Kidney tubule cell (primary cell): ENCODE measurements at regions not wholly inside any gene's neighbourhood (a gene's known extent, or its start where the extent isn't known, plus 50 kb on each side); places are given as distances from the start of the nearest gene placed in this dataset.
"Not testable (repeated sequence)": the region's sequence is repeated elsewhere in the genome, so short reads cannot be mapped to it uniquely, and the experiment has no call there.

Source experiments
- DNase-seq: peaks from one replicate; pipeline ENCODE4 v3.0.0-alpha.2; 2018; ENCODE audit warnings: low spot score

DNA sequence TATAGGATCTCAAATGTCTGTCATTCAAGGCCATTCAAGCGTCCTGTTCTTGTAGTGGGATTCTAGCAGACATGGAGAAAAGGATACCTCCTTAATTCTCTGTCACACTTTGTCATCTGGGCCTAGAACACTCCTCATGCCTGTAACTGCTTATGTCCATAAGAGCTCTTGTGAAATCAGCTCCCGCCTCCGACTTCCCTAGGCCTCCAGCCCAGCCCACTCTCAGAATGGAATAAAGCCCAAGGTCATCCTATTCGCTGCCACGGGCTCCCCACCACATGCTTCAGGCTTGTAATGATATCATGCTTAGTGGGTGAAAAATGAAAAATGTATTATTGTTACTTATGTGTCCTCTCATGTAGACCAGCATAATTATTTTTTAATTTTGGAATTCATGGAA lies 632.5 kb downstream of the ISL1 start:
- no peak for DNase-seq

DNA sequence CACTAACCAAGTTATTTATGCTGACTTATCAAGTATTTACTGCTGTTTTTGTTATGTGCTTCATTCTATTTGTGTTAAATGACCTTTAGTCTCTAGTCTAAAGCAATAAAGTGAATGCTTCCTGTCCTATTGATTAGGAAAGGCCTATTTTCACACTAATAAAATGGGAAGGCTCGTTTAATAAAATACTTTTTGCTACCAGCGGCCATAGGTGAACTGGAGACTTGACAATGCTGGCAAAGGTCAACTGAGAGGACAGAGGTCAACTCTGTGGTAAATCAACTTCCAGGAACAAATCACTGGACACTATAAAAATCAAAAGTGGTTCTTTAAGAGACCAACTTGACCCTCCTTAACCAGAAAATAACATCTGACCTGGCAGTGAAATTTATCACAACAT lies 634.3 kb downstream of the ISL1 start:
- no peak for DNase-seq

DNA sequence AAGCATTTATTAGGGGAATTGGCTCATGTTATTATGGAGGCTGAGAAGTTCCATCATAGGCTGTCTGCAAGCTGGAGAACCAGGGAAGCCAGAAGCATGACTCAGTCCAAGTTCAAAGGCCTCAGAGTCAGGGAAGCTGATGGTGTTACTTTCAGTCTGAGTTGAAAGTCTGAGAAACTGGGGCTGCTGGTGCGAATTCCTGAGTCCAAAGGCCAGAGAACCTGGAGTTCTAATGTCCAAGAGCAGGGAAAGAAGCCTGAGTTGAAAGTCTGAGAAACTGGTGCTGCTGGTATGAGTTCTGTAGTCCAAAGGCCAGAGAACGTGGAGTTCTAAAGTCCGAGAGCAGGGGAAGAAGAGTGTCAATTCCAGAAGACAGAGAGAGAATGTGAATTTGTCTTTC lies 641.1 kb downstream of the ISL1 start:
- peak; percentile 47 for DNase-seq

DNA sequence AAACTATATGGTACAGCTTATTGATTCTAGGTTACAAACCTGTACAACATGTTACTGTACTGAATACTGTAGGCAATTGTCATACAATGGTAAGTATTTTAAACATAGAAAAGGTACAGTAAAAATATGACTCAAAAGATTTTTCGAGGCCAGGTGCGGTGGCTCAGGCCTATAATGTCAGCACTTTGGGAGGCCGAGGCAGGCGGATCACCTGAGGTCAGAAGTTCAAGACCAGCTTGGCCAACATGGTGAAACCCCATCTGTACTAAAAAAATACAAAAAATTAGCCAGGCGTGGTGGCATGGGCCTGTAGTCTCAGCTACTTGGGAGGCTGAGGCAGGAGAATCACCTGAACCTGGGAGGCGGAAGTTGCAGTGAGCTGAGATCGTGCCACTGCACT lies 646.6 kb downstream of the ISL1 start:
- DNase-seq, result not testable (repeated sequence)

DNA sequence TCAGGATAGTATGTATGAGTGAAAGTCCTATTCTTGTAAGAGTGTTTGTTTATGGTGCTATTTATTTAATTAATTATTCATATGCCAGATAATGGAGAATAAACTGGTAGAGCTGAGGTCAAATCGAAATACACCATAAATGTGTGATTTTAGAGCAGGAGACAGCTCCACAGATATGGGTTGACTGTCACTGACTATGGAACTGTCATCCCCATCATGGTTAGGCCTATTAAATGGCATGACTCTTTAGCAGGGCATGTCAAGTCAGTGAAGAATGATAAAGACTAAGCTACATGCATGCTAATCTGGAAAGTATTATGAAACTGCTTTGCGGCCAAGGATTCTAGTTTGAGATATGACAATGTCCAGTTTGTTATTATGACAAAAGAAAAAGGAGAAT lies 658.6 kb downstream of the ISL1 start:
- no peak for DNase-seq

DNA sequence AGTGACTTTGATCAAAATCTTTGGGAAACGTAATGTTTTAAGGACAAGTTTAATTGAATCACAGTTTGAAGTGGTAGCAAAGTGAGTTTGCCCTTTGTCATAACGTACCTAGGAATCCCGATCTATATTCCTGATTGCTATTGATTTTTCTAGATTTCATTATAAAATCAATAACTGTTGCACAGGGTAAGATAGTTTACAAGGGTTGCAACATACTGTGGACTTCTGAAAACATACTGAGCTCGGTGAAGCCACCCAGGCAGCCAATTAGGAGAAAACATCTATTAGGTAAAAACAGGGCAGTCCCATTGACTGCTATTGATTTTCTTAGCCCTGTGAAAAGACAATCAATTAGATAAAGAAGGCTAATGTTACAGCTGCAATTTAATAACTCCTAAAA lies 659.9 kb downstream of the ISL1 start:
- DNase-seq, result no peak

DNA sequence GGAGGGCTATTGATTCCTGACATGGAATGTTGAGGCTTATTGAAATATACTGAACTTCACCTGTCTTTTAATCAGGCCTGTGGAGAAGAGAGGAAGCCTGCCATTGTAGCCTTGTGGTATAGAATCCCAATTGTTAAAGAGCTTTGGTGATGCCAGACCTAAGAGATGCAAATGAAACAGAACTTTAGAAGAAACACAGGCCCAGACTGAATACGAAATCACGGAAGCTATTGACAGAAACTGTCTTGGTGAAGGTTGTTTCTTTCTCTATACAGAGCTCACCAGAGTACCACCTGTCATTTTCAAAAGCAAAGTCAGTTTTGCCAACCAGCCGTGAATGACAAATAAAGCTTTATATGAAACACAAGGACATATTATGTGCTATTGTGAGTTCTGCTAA lies 660.3 kb downstream of the ISL1 start:
- no peak for DNase-seq

DNA sequence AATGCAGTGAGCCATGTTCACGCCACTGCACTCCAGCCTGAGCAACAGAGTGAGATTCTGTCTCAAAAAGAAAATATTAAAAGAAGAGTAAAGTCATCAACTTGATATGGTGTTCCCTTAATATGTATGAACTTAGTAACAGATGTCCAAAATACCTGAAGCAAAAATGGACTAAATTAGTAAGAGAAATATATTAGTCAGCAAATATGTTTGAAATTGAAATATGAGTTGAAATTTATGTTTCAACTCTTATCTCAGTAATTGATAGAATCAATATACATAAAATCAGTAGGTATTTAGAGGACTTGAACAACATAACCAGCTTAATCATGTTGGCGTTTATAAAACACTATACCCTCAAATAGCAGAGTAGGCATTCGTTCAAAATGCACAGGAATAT lies 668.5 kb downstream of the ISL1 start:
- no peak for DNase-seq

DNA sequence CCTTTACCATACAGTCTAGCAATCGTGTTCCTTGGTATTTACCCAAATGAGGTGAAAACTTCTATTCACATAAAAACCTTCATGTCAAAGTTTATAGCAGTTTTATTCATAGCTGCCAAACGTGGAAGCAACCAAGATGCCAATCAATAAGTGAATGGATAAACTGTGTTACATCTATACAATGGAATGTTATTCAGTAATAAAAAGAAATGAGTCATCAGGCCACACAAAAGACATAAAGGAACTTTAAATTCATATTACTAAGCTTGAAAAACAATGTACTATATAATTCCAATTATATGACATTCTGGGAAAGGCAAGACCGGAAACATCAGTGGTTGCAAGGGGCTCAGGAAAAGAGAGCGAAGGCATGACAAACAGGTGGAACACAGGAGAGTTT lies 679.9 kb downstream of the ISL1 start:
- DNase-seq, result no peak

DNA sequence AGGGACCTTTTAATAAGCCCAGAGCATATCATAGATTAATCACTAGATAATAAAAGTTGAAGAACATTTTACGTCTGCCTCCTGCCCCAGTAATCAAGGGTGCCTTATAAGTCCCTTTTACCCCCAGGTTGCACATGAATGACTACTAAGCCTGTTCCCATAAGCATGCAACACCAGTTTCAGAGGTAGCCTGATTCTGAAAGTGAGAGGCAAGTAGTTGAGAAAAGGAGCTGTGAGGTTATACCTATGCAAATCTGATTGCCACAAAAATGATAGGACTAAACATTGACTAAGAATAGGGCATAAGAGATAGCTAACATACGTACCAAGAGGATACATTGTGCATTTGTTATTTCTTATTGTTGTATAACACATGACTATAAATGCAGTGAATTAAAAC lies 681.9 kb downstream of the ISL1 start:
- DNase-seq, result no peak

DNA sequence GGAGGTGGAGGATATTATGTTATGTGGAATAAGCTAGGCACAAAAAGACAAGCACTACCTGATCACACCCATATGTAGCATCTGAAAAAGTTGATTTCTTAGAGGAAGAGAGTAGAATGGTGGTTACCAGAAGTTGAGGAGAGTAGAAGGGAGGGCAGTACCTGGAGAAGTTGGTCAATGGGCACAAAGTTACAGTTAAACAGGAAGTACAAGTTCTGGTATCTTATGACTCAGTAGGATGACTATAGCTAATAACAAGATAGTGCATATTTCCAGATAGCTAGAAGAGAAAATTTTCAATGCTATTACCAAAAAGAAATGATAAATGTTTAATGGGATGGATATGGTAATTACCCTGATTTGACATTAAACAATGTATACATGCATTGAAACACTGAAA lies 686.7 kb downstream of the ISL1 start:
- DNase-seq, result no peak

DNA sequence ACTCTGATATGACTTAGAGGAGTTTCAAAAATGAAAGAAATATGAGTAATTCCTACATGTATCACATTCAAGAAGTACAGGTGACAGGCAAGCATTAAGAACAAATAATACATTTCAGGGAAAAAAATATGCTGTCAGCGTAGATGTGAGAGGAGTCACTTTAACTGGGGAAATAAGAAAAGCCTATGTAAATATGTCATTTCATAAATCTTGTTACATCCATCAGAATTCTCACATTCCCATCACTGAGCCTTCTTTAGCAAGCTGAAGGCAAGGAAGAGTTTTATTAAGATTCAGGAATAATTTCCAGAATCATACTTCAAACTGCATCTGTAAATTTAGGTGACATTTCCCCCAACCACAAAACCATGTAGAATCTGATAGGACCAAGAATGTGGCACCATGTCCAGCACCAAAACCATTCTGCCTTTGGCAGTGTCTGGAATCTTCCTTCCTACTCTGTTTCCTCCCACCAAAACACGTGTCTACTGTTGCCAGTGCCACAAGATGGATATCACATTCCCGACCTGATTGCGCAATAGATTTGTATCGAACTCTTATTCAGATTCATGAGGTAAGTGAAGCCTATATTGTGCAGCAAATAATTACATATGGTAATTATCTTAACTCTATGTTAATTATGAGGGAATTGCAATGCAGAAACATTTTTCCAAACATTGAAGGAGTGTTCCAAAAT lies 690.9 kb downstream of the ISL1 start:
- no peak for DNase-seq

DNA sequence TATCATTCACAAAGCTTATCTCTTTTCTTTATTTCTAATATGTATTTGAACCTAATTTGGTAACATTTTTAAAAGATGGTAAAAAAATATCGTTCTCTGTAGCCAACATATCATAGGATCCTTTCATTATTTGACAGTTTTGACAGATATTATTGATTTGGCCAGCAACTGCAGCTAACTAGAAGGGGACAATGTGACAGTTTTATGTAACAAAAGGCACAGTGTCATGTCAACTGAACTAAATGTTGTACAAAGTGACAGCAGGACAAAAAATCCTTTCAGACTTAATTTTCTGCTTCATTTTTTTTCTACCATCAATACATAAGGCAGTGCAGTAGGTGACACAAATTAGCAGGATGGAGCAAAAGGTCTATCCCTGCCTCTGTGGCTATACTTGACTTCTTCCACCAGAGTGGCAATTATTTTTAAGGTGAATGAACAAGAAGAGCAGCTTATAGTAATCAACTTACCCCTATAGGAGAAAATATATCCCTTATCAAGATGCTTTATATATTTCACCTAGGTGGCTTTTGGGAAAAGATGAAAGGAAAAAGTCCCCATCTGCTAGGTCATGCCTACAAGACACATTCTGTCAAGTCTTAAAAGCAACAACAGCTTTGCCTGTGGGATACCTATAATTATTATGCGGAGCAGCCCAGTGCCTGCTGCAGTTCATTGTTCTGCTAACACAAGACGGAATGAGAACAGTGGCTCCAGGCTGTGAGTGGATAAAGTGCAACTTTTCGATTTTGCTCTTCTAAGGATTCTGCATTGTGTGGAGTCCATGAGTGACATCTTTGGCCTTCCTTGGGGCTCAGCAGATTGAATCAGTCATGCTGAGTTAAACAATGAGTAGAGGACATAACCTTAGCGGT lies 694.9 kb downstream of the ISL1 start:
- no peak for DNase-seq

DNA sequence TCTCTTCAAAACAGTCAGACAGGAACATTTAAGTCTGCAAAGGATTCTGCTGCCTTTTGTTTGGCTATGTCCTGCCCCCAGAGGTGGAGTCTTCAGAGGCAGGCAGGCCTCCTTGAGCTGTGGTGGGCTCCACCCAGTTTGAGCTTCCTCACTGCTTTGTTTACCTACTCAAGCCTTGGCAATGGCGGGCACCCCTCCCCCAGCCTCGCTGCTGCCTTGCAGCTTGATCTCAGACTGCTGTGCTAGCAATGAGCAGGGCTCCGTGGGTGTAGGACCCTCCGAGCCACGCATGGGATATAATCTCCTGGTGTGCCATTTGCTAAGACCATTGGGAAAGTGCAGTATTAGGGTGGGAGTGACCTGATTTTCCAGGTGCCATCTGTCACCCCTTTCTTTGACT lies 685.4 kb upstream of the ITGA1 start:
- DNase-seq, result not testable (repeated sequence)

DNA sequence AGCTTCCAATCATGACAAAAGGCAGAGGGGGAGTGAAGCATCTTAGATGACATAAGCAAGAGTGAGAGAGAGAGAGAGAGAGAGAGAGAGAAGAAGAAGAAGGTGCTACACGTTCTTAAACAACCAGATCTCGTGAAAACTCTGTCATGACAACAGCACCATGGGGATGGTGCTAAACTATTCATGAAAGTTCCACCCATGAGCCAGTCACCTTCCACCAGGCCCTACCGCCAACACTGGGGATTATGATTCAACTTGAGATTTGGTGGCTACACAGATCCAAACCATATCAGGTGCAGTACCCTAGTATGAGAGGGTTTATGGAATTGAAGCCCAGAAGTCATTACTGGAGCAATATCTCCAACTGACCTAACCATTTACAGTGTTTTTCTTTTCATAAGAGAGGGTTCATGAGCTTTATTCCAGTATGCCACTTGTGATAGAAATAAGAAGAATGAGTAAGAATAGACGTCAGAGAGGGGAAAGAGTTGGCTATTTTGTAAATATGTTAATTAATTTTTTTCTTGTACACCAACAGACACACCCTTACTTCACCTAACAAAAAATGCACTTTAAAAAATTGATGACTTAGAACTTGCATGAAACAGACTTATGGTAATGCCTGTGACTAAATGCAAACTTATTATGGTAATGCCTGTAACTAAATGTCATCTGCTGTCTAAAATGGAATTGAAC lies 680.4 kb upstream of the ITGA1 start:
- DNase-seq, result no peak

DNA sequence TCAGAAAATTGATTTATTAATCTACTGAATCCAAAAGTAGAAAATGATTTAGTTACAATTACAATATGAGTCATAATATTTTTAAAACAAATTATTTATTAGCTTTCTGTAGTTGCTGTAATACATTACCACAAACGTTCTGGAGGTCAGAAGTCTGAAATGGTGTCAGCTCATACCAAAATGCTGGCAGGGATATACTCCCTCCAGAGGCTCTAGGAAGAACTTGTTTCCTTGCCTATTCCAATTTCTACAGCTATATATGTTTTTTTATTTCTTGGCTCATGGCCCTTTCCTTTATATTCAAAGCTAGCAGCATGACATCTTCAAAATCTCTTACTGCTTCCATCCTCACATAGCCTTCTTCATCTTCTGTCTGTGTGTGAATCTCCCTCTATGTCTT lies 667.9 kb upstream of the ITGA1 start:
- no peak for DNase-seq

DNA sequence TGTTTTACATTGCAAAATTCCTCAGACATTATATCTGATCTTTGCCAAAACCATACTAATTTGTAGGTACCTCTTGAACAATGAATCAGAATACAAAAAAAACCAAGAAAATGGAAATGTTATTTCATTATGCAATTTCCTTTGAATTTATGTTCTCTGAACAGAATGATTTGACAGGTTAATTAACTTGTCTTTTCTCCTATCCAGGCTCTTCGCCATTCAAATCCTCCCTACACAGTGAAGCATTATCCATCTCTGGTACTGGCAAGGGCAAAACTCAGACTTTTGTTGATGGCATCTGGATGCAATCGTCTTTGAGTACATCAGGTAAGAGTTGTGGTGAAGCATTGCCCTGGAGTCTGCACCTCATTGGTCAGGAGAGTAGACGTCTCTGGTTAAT lies 655.7 kb upstream of the ITGA1 start:
- DNase-seq, result no peak

DNA sequence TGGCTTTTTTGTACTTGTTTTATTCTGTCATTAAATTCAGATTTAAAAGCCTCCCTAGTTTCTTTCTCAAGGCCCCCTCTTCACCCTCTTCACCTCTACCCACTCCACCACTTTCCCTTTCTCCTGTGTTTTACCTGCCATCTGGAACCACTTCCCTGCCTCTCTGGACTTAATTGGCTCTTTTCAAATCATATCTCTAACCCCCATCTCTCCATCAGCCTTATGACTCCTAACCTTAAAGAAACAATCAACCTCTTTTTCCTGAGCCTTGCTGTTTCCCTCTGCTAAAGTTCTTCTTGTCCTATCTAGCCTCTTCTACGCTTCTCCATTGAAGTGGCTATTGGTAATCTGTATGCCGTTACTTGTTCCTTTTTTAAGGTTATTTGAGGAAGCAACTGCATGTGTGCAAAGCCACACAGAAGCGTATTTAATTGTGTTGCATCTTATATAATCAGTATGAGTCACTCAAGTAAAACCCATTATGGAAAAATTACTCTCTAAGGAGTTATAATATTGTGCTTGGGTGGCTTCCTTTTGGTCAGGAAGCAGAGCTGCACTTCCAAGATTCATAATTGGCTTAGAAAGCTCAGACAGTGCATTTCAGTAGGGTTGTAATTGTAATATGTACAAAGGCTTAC lies 653.6 kb upstream of the ITGA1 start:
- DNase-seq, result no peak

DNA sequence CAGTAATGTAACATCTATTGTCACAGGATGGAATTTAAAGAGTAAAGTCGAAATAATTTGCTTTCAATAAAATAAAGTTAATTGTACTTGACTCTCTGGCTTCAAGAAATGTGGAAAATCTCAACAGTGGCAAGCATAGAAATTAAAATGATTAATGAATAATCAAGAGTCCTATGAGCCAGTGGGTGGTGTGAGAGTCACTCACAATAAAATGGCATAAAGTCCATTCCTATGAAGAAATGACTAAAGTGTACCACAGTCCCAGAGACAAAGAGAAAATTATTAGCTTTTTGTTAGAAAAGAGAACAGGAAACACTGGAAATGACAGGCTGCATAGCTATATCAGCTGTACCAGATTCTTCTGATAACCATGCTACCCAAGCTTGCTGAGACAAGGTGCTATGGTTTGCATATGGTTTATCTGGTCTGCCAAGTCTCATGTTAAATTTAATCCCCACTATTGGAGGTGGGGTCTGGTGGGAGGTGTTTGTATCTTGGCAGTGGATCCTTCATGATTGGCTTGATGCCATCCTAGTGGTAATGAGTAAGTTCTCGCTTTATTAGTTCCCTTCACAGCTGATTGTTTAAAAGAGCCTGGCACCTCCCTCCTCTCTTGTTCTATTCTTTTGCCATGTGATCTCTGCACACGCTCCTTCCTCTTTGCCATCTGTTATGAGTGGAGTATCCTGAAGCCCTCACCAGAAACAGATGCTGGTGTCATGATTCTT lies 647.7 kb upstream of the ITGA1 start:
- DNase-seq, result no peak

DNA sequence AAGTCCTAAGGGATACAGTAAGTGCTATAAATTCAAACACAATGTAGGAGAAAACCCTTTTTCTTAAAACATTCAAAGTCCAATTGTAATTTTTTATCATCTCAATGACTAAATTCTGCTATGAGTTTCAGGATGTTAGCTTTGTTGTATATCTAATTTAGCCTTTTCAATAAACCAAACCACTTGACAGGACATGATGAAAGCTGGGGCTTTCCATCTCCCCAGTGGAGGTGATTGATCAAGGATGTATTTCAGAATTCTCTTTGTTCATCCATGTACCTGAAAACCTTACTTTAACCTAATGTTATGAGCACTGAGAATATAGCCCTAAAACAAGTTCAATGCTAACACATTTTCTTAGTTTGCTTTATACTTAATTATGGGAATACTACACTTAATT lies 639.0 kb upstream of the ITGA1 start:
- no peak for DNase-seq

DNA sequence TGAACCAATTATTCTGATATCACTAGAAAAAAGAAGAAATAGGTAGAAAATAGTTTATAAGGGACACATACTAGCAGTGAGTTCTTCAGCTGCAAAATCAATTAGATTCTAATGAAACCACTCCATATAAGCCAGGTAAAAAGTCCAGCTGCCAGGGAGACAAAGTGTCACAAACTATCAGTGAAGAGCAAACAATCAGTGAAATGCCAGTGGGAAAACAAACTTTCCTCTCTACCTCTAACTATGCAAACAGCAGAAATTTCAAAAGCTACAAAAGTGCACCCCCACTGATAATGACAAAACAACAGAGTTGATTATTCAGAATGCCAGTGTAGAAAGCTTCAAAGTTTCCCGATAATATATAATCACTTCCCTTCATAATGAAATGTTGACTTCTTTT lies 637.2 kb upstream of the ITGA1 start:
- no peak for DNase-seq

DNA sequence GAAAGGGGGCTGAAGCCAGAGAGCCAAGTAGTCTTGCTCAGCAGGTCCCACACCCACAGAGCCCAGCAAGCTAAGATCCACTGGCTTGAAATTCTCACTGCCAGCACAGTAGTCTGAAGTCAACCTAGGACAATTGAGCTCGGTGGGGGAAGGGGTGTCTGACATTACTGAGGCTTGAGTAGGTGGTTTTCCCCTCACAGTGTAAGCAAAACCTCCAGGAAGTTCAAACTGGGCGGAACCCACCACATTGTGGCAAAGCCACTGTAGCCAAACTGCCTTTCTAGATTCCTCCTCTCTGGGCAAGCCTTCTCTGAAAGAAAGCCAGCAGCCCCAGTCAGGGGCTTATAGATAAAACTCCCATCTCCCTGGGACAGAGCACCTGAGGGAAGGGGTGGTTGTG lies 630.9 kb upstream of the ITGA1 start:
- not testable (repeated sequence) for DNase-seq
